ENCODE measurements at regions not wholly inside any gene's neighbourhood (a gene's known extent, or its start where the extent isn't known, plus 50 kb on each side); places are given as distances from the start of the nearest gene placed in this dataset.

GRCh38 chr16:17633181-17633951 lies 162.6 kb upstream of the XYLT1 start:
- peak; percentile 20 for DNase-seq

- no peak for DNase-seq
Measured at GRCh38 chr16:17632667-17633066, 161.9 kb upstream of the XYLT1 start.

GRCh38 chr16:17629936-17630335 lies 159.2 kb upstream of the XYLT1 start:
- no peak for DNase-seq

GRCh38 chr16:17628983-17629382 lies 158.2 kb upstream of the XYLT1 start:
- no peak for DNase-seq

GRCh38 chr16:17622366-17622765 lies 151.6 kb upstream of the XYLT1 start:
- no peak for DNase-seq

- no peak for DNase-seq
Measured at GRCh38 chr16:17619261-17619660, 148.5 kb upstream of the XYLT1 start.

GRCh38 chr16:17617021-17617552 lies 146.3 kb upstream of the XYLT1 start:
- DNase-seq: no peak

- DNase-seq: no peak
Measured at GRCh38 chr16:17612336-17612735, 141.6 kb upstream of the XYLT1 start.

GRCh38 chr16:17607609-17608008 lies 136.8 kb upstream of the XYLT1 start:
- DNase-seq: peak; percentile 76

GRCh38 chr16:17607075-17607509 lies 136.3 kb upstream of the XYLT1 start:
- peak; percentile 61 for DNase-seq

- DNase-seq: no peak
Measured at GRCh38 chr16:17606460-17606859, 135.7 kb upstream of the XYLT1 start.

GRCh38 chr16:17605784-17606183 lies 135.0 kb upstream of the XYLT1 start:
- DNase-seq: no peak

- DNase-seq: no peak
Measured at GRCh38 chr16:17603626-17604025, 132.9 kb upstream of the XYLT1 start.

GRCh38 chr16:17602678-17603077 lies 131.9 kb upstream of the XYLT1 start:
- DNase-seq: no peak

GRCh38 chr16:17598968-17599367 lies 128.2 kb upstream of the XYLT1 start:
- no peak for DNase-seq

GRCh38 chr16:17591655-17592405 lies 121.1 kb upstream of the XYLT1 start:
- no peak for DNase-seq

GRCh38 chr16:17590711-17591654 lies 120.2 kb upstream of the XYLT1 start:
- no peak for DNase-seq

- DNase-seq: no peak
Measured at GRCh38 chr16:17589898-17590297, 119.1 kb upstream of the XYLT1 start.

GRCh38 chr16:17585449-17586074 lies 114.8 kb upstream of the XYLT1 start:
- no peak for DNase-seq

- DNase-seq: peak; percentile 91
Measured at GRCh38 chr16:17578981-17579874, 108.5 kb upstream of the XYLT1 start.

- DNase-seq: no peak
Measured at GRCh38 chr16:17574256-17574655, 103.5 kb upstream of the XYLT1 start.
